ENCODE measurements at regions not wholly inside any gene's neighbourhood (a gene's known extent, or its start where the extent isn't known, plus 50 kb on each side); places are given as distances from the start of the nearest gene placed in this dataset.
"Not testable (repeated sequence)": the region's sequence is repeated elsewhere in the genome, so short reads cannot be mapped to it uniquely, and the experiment has no call there.

DNA sequence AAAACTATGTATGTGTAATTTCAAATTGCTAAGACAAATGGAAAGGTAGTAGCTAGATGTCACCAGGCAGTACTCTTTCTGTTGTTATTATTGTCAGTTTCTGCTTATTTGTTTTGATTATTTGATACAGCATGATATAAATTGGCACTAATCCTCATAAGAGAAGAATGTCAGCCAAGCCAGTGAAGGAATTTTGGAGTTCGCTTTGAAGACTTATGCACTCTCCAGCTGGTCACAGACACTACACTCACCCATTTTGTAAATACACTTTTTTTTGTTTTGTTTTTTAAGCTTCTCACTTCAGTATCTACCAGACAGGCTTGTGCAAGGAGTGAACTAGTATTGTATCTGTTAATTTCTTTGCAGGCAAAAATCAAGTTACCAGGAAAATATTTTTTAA lies 180.2 kb upstream of the TTC14 start:
- no peak for DNase-seq

DNA sequence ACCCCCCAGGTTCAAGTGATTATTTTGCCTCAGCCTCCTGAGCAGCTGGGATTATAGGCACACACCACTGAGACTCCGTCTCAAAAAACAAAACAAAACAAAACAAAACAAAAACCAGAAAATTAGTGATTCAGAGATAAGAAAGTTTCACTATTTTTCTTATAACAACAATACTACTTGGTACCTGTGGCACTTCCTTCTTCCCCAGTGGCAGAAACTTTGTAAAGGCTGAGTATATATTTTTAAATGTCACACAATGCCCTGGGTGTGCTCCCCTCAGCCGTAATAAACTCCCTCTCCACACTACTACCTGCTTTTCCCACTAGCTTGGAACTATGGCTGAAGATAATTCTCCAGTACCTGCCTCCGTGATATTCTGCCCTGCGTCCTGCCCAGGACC lies 177.7 kb upstream of the TTC14 start:
- not testable (repeated sequence) for DNase-seq

DNA sequence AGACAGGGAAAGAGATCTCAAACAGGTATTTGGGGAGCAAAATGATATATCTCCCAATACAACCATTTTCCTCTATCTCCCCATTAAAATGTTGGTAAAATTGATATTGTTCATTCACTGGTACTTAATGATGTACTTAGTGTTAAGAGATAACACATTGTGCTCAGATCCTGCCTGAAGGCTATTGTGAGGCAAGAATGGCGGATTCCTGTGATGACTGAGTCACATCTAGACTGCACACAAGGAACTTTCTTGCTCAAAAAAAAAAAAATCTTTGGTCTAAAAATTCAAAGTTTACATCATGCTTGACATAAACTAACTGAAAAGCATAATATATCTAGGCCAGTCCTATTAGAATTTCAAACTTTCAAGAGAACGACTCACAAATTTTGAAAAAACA lies 171.1 kb upstream of the TTC14 start:
- DNase-seq = no peak

DNA sequence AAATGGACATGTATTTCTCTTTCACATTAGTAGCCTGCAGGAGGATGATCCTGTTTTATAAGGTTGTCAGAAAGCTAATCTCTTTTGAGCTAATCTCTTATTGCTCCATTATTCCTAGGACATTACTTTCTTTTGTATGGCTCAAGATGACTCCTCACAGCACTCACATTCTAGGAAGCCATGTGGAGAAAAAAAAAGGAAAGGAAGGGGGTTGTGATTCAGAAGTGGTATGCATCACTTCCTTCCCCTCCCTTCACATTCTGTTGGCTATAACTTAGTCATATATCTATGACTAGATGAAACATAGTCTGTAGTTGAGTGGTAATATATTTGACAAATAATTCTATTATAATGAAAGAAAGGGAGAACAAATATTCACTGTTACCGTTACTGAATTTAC lies 168.8 kb upstream of the TTC14 start:
- no peak for DNase-seq

DNA sequence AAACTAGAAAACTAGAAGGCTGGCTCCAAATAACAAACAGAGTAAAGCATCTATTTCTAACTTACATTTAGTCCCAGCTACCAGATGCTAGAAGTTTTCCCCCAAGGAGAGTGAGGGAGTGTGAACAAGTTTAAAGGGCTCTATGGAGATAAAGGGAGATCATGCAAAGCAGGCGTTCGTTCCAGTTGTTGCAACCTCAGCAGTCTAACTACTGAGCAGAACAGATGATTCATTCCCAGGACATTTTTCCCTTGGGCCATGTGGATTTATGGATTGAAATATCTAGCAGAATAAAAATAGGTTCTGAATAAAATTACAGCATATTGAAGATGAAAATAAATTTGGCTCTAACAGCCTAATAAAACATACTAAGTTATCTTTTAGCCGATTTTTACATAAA lies 154.8 kb upstream of the TTC14 start:
- no peak for DNase-seq

DNA sequence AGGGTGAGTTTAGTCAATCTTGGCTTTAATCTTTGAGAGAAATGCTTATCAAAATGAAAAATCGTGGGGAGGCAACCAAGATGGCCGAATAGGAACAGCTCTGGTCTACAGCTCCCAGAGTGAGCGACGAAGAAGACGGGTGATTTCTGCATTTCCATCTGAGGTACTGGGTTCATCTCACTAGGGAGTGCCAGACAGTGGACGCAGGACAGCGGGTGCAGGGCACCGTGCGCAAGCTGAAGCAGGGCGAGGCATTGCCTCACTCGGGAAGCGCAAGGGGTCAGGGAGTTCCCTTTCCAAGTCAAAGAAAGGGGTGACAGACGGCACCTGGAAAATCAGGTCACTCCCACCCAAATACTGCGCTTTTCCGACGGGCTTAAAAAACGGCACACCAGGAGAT lies 153.6 kb upstream of the TTC14 start:
- not testable (repeated sequence) for DNase-seq

DNA sequence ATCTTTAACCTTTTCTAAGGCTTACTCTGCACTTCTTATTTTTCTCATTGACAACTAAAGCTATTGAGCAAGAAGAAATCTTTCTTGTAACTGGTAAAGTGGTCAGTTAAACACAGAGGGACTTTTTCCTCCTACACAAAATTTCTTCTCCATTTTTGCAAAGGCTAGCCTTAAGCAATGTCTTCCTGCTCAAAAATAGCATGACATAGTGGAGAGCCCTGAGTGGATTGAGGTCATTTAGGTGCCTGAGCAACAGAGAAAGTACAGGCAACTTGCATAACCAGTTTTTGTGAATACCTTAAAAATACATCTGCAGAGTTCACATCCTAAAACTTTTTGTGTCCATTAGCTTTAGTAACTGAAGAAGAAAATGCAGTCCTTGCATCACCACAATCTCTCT lies 144.7 kb upstream of the TTC14 start:
- DNase-seq = no peak

DNA sequence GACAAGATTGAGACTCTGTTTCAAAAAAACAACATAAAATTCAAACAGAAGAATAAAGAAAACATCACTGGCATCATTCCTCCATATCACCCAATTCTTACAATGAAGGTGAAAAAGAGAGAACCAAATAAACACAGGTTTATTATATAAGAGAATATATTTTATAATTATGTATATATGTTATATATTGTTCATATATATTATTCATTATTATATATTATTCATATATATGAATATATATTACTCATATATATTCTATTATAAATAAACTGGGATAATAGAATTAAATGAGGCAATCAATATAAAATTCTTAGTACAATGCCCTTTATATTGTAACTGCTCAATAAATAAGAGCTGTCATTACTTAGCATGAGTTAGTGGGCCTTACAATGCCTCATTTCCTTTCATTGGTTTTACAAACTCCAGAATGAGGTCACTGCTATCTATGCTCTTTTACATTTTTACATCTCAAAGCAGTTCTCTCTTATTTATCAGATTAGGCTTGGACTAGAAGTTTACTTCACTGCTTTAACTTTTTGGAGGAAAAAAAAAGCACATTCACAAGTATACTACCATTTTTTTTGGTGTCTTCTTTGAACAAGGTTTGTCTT lies 135.5 kb upstream of the TTC14 start:
- DNase-seq = no peak

DNA sequence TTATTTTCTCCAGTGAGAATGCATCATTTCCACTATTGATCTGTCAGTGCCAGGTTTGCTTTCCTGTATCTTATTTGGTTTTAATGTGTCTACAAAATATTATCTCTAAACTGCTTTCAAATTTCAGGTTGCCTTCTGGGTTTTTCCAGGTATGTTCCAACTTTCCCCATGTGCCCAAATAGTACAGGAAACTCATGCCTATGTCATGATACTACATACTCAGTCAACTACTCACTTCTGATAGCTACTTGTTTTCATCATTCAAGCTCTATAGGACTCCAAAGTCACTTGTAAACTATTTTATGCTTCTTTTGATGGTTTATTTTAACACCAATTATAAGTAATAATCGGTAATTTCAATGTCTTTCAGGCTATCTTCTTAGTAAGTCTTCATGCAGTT lies 134.8 kb upstream of the TTC14 start:
- no peak for DNase-seq

DNA sequence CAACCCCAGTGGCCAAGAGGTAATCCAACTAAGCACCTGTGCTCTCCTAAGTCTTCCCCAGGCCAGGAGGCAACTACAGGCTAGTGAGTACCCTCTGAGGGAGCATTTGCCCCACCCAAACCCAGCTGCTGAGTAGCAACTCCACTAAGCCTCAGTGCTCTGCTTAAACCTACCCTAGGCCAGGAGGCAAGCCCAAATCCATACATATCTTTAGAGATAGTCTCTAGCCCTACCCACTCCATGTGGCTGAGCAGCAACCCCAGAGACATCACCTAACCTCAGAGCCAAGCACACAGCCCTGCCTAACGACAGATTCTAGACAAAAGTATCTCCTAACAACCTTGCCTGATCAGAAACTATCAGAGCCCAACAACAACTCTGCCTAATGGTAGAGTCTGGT lies 132.8 kb upstream of the TTC14 start:
- no peak for DNase-seq

DNA sequence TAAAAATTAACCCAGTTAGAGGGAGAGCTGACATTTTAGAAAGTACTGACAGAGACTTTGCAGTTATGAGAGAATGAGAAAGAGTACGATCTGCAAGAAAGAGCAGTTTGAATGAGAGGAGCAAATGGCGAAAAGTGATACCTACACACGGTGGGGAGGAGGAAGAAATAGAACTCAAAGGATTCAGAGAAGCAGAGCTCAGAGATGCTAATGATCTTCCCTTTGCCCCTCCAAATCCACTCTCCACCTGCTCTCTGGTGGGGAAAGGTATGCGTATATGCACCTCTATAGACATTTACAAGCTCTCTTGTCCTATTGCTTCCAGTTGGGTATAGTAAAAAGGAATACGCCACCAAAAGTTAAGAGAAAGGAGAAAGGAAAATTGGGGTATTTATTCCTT lies 123.3 kb upstream of the TTC14 start:
- DNase-seq = no peak

DNA sequence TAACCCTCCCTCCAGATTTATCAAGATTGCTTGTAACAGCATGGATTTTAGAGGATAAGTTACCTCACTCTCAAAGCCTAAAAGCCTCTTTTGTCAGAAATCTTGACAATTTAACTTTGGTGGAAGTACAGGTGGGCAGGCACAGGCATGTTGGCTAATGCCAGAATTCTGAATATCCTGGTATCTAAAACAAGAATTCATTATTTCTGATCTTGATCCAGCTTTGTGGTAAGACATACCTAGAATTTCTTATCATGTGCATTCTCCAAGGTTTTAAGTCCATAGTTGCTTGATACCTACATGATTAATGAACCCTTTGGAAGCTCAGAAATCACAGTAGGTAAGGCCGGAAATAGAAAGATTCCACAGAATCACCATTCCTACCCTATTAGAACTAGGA lies 109.9 kb upstream of the TTC14 start:
- DNase-seq = no peak

DNA sequence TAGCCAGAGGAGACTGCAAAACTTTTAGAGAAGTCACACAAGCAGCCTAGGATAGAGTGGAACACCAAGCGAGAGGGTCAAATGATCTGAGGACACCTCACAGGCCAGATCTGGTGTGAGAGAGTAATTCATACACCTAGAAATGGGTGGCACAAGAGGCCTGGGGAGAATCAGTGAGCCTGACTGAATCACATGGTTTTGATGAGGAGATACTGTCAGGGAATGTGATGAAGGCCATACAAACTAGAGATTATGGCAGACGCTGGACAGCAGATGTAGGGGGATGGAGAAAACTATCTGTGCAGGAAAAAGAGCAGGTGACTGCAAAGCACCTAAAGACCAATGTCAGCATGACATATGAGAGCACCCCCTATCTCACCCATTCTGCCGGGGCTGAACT lies 105.0 kb upstream of the TTC14 start:
- DNase-seq = no peak

DNA sequence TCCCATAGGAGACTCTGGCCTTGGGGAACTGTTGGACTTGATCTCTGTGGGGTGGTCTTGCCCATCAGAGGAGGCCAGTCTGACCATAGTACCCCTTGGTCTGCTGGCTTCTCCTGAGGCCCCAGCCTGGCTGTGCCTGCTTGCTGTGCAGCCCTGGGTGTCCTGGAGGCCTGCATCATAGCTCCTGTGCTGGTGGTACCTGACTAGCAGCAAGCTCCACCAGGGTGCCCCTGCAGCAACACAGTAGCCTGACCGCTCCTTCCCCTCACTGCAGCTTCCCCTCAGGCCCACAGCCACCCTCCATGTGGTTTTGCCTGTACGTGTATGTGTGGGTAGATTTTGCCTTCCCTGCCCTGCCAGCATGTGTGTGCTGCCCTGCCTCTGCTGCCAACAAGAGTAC lies 85.6 kb upstream of the TTC14 start:
- no peak for DNase-seq

DNA sequence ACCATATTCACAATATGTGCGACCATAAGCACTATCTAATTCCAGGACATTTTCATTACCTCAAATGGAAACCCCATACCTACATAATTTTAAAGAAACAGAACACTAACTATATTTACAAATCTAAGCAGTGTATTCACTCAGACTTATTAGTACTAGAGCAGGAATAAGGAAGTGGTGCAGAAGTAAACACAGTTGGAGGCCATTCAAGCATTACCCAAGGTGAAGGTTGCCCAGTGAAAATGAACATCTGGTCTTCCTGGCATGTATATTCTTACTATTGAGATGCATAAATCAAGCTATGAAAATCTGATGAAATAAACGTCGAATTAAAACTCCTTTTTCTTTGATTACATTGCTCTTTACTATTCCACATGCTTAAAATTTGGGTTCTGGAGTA lies 78.9 kb upstream of the TTC14 start:
- no peak for DNase-seq

DNA sequence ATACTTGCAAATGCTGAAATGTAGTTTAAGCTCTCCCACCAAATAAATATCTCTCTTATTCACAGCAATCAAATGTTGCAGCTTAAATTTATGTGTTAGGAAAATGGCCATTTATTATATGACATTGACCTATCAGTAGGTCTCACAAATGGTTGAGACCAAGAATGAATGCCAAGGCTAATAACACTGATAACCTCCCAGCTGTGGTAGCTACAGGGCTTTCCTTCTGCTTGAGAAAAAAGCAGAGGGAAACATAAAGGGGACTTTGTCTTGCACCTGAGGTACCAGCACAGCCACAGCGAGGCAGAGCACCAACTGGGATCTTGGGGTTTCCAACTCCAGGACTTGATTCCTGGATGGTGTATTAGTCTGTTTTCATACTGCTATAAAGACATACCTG lies 73.1 kb upstream of the TTC14 start:
- DNase-seq = no peak

DNA sequence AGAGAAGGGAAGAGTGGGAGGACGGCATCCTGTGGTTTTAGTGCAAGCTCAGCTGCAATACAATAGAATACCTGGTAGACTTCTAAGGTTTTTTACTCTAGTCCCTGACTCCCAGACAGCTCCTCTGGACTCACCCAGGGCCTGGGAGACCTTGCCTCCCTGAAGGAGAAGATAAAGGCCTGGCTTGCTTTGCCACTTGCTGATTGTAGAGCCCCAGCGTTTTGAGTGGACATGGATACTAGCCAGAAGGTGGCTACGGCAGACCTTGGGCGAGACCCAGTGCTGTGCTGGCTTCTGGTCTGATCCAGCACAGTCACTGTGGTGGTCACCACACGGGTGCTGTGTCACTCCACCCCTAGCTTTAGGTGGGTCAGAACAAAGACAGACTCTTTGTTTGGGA lies 72.2 kb upstream of the TTC14 start:
- DNase-seq = no peak

DNA sequence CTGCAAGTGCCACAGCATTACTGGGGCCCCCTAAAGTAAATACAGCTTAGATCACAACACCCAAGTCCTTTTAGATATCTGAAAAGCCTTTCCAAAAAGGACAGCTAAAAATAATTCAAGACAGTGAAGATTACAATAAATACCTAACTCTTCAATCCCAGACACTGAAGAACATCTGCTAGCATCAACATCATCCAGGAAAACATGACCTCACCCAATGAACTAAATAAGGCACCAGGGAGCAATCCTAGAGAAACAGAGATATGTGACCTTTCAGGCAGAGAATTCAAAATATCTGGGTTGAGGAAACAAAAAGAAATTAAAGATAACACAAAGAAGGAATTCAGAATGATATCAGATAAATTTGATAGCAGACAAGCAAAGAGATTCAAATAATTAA lies 71.7 kb upstream of the TTC14 start:
- DNase-seq = no peak

DNA sequence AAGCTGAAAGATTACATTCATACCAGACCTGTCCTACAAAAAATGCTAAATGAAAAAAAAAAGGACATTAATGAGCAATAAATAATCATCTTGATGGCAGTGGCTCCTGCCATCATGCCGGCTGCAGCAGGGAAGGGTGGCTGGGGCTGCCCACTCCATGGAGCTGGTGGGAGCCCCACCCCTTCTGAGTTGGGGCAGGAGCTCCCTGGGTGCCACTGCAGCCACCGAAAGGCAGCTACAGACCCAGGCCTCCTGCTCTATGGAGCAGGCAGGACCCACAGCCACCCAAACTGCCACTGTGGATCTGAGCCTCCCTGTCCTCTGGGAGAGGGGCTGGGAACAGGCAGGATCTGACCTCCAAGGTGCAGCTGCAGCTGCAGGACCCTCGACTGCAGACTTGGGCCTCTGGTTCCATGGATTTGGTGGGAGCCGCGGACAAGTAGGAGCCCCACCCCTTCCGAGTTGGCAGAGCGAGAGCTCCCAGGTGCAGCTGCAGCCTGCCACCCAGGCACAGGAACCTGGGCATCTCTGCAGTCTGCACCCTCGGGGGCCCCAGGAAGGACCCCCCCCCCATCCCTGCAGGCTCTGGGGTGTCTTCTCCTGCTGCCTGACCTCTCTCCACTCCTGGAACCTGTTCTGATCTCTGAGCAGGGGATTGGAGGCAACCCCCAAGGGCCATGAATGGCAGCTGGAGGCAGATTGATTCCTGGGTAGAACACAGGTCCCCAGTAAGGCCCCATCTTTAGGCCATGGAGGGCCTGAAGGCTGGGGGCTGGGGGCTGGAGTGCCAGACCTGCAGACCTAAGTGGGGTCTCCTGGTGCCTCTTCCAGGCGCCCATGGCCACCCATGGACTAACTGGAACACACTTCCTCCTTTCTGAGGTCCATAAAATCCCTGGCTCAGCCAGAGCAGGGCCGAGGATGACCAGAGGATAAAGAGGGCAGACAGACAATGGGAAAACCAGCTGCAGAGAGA lies 70.4 kb upstream of the TTC14 start:
- DNase-seq = no peak

DNA sequence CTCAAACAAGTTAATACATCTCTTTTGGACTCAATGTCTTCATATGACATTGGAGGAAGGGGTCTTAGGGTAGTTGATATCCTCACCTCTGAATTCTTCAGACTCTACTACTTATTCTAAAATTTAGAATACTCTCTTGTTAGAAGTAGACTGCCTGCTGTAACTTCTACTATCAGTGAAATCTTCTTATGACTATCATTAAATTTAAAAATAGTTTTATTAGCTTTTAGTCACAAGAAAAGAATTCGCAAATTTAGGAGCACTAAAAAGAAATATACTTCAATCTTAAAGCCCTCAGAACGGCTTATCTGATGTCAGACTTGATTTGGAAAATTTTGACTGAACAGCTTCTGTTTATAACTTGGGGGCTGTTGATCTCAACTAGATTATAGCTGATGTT lies 67.1 kb upstream of the TTC14 start:
- no peak for DNase-seq

DNA sequence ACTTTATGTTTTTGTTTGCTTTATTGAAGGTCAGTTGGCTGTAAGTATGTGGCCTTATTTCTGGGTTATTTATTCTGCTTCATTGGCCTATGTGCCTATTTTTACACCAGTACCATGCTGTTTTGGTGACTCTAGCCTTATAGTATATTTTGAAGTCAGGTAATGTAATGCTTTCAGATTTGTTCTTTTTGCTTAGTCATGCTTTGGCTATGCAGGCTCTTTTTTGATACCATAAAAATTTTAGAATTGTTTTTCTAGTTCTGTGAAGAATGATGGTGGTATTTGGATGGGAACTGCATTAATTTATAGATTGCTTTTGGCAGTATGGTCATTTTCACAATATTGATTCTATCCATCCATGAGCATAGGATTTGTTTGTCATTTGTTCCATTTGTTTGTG lies 63.5 kb upstream of the TTC14 start:
- no peak for DNase-seq

DNA sequence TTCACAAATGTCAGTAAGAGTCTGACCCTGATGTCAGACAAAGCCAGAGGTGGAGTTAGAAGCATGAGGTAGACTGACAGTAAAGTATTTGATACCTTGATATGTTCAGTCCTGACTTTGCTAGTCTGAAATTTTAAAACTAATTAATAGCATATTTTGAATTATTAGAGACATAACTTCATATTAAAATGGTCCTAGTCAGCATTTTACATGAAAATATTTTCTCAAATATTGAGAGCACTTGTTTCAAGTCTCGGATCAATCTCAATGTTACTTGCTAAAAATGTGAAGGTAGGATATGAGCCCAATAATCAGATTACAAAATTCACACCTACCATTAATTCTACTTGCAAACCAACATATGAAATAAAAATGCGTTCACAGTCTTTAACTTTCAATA lies 58.1 kb upstream of the TTC14 start:
- DNase-seq = no peak

DNA sequence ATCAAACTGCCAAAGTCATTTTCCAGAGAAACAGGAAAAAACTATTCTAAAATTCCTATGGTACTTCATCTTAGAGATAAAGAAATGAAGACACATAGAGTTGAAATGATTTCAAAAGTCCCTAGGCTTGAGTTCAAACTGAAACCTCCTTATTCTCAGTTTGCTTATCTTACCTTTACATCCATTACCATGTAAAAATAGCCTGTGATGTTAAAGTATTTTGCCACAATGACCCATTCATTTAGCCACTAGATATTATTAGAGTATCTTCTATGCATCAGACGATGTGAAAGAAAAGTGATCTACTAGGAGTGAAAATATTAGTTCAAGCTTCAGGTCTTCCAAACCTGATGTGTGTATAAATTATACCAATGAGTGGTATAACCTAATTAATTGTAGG lies 55.1 kb upstream of the TTC14 start:
- no peak for DNase-seq

DNA sequence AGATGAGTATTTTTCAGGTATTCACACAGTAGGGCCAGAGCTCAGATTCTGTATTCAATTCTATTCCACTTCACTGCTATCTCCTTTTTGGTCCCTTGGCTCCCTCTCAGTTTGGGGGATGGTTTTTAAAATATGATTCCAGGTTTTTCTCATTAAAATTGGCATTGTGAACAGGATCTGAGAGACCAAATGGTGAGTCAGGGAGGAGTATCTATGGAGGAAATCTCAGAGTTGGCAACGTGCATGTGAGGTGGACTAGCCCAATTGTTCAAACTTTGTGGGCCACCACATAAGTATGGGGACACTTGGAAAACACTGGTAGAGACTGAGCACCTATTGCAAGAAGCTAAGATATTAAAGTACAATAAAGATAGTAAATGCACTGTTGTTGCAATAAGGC lies 53.9 kb upstream of the TTC14 start:
- DNase-seq = no peak

Measured in T-helper 2 cell (primary cell).